ENCODE measurements at regions not wholly inside any gene's neighbourhood (a gene's known extent, or its start where the extent isn't known, plus 50 kb on each side); places are given as distances from the start of the nearest gene placed in this dataset.

DNA sequence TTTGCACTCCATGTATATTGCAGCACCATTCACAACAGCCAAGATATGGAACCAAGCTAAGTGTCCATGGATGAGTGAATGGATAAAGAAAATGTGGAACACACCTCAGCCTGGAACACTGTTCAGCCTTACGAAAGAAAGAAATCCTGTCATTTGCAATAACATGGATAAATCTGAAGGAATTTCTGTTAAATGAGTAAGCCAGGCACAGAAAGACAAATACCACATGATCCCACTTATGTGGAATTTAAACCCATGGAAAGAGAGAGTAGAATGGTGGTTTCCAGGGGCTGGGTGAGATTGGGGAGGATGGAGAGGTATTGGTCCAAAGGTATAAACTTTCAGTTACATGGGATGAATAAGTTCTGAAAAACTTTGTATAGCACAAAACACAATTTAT, 228.9 kb upstream of the CD180 start:
- TF ChIP-seq, protein P1, sequence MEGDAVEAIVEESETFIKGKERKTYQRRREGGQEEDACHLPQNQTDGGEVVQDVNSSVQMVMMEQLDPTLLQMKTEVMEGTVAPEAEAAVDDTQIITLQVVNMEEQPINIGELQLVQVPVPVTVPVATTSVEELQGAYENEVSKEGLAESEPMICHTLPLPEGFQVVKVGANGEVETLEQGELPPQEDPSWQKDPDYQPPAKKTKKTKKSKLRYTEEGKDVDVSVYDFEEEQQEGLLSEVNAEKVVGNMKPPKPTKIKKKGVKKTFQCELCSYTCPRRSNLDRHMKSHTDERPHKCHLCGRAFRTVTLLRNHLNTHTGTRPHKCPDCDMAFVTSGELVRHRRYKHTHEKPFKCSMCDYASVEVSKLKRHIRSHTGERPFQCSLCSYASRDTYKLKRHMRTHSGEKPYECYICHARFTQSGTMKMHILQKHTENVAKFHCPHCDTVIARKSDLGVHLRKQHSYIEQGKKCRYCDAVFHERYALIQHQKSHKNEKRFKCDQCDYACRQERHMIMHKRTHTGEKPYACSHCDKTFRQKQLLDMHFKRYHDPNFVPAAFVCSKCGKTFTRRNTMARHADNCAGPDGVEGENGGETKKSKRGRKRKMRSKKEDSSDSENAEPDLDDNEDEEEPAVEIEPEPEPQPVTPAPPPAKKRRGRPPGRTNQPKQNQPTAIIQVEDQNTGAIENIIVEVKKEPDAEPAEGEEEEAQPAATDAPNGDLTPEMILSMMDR (IDR thresholded peaks at IDR 0.05) = no peak
- TF ChIP-seq EZH2 (IDR thresholded peaks at IDR 0.05) (no peak), EZH2phosphoT487 (IDR thresholded peaks at IDR 0.05) (no peak)

Data from neural progenitor cell (in vitro differentiated cells).